ENCODE measurements at regions not wholly inside any gene's neighbourhood (a gene's known extent, or its start where the extent isn't known, plus 50 kb on each side); places are given as distances from the start of the nearest gene placed in this dataset.

DNA sequence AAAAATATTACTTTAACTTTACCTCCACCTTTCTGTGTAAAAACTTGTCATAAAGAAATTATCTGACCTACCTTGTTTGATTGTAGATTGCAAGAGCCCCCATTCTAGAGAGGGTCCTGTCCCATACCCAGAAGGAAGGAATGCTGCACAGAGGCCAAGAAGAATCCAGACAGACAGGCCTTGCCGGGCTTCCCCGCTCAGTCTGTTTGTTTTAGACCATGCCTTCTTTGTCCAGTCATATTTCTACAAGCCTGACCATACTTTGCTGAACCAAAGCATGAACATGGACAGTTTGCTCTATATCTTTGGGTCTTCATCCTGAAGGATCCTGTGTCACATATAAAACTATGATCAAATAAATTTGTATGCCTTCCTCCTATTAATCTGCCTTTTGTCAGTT lies 95.8 kb upstream of the MYCBP2 start:
- no peak for DNase-seq

- DNase-seq = no peak
Measured at GRCh38 chr13:77417897-77418296, 91.0 kb upstream of the MYCBP2 start.

DNA sequence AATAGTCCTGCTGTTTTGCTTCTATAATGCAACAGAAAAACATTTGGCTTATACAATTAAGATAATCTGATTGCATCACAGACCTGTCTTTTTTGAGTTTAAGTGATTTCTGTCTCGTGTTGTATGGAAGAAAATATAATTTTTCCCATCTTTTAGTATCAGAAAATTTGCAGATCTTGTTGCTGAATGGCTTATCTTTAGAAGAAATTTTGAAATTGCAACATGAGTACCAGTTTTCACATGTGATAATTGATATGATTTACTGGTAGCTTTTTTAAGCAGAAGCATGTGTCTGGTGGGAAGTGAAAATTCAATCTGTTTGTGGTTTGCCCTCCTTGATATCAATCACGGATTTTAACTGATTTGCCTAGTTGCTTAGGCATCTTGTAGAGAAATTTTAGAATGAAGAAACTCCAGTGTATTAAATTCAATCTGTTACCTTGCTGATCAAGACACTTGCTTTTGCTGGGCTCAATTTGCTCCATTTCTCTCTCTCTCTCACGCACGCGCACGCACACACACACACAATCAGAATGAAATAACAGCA lies 89.8 kb upstream of the MYCBP2 start:
- no peak for DNase-seq

DNA sequence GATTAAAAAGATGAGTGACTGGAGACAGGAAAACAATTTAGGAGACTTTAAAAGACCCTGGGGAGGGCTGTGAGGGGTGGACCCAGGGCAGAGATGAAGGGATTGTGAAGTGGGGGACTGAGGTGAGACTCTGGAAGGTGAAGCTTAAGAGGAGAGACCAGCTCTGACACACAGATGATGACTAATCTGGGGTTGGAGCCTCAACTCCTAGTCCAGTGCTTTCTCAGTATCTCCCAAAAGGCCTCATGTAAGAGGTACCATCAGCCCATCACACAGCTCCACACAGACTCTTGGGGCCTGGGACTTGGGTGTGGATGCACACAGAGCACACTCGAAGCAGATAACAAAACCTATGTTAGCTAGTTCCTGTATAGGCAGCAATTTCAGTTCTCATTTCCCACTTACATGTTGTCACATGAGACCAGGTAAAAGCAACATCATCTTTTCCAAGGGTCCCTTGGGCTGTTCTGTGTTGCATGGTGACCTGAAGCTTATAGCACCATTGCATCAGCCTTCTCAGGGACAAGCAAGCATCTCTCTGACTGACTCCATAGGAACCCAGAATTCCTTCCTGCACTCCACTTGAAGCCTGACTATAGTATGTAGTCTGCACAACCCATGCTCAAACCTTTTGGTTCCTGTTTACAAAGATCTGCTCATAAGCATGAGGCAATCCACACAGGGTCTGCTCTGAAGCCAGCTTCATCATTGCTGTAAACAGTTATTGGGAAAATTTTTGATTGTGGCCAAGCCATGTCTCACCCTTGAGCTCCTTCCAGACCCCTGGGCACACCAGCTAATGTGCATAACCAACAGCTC lies 88.6 kb upstream of the MYCBP2 start:
- DNase-seq = no peak

GRCh38 chr13:77412860-77413259 lies 86.0 kb upstream of the MYCBP2 start:
- peak; percentile 10 for DNase-seq

DNA sequence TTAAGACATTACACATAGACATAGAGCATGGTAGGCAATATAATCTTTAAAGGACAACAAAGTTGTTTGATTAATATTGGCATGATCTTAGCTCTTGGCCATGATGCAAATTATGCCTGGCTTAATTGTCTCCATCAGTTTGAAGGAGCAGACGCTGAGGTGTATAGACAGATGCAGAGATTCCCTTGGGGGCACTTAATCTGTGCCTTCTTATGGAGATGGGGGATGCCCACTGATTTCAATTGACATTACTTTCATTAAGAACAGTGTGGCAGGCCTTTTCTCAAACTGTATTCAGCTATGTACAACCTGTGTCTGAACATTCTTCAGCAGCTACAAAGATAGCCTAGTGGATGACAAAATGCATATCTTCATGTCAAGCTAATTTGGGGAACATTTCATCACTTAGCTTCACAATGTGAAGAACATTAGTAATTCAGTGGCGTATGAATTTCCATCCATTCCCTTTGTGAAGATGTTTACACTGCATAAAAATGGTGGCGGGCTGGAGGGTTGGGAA lies 85.3 kb upstream of the MYCBP2 start:
- peak; percentile 80 for DNase-seq

DNA sequence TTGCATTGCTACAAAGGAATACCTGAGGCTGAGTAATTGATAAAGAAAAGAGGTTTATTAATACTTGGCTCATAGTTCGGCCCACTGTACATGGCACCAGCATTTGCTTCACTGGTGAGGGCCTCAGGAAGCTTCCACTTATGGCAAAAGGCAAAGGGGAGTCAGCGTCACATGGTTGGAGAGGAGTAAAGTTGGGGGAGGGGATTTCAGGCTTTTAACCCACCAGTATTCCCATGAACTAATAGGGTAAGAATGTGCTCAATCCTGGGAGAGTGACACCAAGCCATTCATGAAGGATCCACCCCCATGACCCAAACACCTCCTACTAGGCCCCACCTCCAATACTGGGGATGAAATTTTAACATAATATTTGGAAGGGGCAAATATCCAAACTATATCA lies 82.5 kb upstream of the MYCBP2 start:
- DNase-seq = no peak

DNA sequence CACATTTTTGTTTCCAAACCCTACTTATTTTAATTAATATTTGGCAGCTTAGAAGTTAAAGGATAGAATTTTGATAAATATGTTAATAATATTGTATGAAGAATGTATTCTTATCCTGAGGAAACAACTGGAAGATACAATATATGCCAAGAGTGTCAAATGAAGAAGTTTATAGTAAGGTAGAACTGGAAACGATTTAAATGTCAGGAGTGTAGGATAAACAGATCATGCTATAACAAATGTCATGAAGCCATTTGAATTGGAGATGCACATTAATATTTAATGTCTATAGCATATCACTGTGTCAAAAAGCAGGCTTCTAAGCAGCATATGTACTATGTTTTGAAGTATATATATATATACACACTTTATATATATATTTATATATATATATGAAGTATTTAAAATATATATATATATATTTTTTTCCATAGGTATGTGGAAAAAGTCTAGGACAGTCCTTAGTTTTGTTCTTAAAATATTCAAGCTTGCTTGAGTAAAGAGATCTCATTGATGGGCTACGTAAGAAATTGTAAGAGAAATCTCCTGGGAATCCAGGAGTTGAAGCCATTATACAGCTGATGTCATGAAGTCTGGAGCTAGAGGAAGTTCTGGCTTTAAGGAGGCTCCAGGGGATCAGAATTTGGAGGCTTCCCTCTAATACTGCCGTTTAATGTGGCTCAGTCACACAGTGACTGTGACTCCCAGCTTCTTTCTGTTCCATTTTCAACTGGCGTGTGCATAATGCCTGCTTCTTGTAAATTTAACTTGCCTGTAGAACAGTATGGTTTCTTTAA lies 79.9 kb upstream of the MYCBP2 start:
- DNase-seq = no peak

DNA sequence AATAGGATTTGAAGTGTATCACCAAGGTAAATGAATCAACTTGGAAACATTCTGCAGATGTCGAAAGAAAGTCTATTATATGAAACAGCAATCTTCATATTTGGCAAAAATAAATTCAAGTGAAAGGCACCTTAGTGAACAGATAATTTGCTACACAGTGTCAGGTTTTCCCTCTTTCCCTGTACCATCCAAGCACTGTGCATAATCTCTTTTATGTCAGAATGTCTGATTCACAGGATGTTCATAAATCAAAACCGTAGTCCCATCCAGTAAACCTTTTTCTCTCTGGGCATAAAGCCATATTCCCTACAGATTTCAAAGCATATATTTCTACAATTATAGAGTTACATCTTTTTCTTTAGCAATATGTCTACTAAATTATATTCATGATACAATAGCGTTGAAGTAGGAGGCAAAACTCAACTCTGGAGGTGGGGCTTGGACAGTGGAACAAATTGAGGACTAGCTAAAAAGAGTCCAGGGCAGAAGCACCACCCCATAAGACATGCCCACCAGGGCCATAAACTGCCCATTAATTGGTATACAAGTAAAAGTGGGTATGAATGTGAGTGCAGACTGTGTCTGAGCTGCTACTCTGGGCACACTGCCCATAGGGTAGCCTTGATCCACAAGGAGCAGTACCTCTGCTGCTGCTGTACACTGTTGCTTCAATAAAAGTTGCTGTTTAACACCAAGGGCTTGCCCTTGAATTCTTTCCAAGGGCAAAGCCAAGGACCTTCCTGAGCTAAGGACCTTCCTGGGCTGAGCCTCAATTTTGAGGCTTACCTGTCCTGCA lies 72.1 kb upstream of the MYCBP2 start:
- DNase-seq = peak; percentile 63

- peak; percentile 3 for DNase-seq
Measured at GRCh38 chr13:77397636-77398035, 70.7 kb upstream of the MYCBP2 start.

- DNase-seq = no peak
Measured at GRCh38 chr13:77391475-77391874, 64.6 kb upstream of the MYCBP2 start.

- DNase-seq = peak; percentile 5
Measured at GRCh38 chr13:77390391-77390790, 63.5 kb upstream of the MYCBP2 start.

DNA sequence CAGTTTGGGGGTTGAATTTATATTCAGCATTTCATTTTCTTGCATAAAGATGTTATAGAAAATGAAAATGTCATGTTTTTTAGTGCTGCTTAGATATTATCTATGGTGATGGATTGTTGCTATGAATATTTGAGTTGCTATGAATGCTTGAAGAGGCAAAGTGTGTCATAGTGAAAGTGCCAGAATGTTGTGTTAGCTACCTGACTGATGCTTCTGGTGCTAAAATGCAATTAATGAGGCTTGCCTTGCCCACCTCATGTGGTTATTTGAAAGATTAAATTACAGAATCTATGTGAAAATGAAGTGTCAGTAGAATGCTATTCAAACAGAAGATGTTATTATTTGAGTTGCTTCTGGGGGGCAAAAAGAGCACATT lies 62.7 kb upstream of the MYCBP2 start:
- DNase-seq = peak; percentile 1

DNA sequence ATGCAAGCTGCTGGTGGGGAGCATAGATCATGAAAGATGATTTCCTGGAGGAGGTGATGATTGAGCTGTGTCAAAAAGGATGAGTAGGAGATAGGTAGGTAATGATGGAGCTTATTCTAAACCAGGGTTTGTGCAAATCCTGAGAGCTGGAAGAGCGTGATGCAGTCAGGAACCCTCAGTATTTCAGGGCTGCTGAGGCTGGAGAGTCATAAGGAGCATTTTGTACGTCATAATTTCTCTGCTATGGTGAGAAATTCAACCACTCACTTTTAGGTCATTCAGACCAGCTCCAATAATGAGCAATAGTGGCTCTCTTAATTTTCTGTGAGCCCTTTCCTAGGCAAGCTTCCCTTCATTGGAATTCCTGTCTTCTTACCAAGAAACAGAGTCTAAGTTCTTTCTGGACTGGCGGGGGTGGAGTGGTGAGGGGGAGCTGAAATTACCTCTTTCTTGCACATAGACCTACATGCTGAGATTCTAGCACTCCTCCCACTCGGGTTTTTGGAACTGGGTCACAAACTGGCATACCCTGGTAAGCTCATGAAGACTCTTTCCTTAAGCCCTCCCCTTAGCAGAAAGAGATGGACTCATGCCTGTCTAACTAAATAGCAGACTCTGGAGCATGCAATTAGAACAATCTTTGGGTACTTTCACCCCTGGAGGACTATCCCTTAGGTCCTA lies 62.2 kb upstream of the MYCBP2 start:
- DNase-seq = no peak

GRCh38 chr13:77387607-77388200 lies 60.8 kb upstream of the MYCBP2 start:
- no peak for DNase-seq

DNA sequence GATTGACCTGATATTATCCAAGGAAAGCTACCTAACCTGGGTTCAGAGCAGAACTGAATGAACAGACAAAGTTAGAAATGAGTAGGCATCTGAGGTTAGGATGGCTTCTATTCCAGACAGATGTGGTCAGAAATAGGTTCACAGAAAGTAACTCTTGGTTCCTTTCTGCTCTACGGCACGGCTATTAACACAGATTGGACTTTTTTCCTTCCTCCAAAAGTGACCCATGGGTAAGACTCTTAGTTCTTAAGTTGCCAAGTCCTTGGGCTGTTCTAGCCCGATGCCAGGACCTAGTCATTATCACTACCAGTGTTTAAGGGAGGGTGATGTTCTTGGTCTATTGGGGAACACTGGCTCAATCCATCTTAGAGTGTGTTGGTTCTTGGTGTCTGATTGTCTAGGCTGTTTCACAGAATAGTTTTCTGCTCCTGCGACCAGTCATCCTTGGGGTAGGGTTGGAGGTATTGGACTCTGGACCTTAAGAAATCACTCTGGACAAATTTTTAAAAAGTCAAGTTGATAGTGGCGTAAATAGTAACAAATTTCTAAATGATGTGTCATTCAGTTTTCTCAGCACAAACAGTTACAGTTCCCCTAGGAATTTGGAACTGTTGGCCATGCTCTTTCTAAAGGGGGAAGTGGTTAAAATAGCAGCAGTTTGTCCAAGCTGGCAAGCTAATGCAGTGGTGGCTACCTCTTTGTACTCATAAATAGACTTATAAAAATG lies 60.1 kb upstream of the MYCBP2 start:
- DNase-seq = no peak

- no peak for DNase-seq
Measured at GRCh38 chr13:77386046-77386445, 59.2 kb upstream of the MYCBP2 start.

- no peak for DNase-seq
Measured at GRCh38 chr13:77384999-77385398, 58.1 kb upstream of the MYCBP2 start.

DNA sequence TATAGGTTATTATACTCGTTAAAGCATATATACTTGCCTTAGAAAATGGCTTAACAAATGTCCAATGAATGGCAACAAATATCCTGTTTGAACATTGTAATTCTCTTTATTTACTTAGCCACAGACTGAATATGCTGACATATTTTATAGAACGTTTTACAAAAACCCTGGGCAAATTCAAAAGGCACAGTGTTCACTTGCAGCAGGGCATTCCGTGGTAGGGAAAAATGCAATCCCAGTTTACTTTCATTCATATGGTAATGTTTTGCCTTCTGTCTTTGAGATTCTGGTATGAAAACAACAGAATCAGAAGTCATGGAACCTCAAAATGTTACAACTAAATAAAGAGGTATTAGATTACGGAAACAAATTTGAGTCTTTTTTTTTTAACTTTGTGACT lies 56.2 kb upstream of the MYCBP2 start:
- DNase-seq = no peak

GRCh38 chr13:77381059-77381458 lies 54.2 kb upstream of the MYCBP2 start:
- no peak for DNase-seq

DNA sequence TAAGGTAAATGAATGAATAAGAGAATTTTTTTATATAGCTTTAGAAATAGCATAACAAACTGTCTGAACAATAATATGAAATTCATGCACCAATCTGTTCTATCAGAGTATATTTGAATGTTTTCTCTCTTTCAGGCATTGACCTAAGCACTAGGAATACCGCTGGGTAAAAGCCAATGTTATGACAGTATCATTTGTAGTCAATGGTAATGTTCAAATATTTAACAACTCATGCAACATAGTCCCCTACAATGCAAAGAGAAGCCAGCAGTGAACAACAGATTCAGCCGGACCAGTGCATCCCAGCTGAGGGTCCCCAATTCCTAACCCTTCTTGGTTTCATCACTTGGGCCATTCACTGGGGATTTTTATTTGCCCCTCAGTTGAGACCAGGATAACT lies 52.6 kb upstream of the MYCBP2 start:
- peak; percentile 2 for DNase-seq
